ENCODE measurements at regions not wholly inside any gene's neighbourhood (a gene's known extent, or its start where the extent isn't known, plus 50 kb on each side); places are given as distances from the start of the nearest gene placed in this dataset.
A peak's percentile ranks its signal among the peaks of the same experiment; 100 is the strongest.

- Histone ChIP-seq H3K9me3 (ENCODE audit: severe bottlenecking) (no peaks in the 10 kb centered on the region), H3K27me3 (ENCODE audit: insufficient read depth, poor library complexity, severe bottlenecking) (no peaks in the 10 kb centered on the region), H3K36me3 (ENCODE audit: low read depth) (no peaks in the 10 kb centered on the region), H3K4me1 (ENCODE audit: insufficient read depth, poor library complexity, severe bottlenecking) (no peaks in the 10 kb centered on the region), H3K27ac (ENCODE audit: poor library complexity, severe bottlenecking) (no peak overlapping the region), H3K4me3 (ENCODE audit: severe bottlenecking) (no peak overlapping the region)
- DNase-seq (ENCODE audit: low spot score), result no peak
- no peak for ATAC-seq (ENCODE audit: low read depth)
- no peak for TF ChIP-seq CTCF (IDR thresholded peaks at IDR 0.05; ENCODE audit: poor library complexity, severe bottlenecking)
Measured at GRCh38 chr3:101081446-101081845, 88.2 kb upstream of the ABI3BP start.

GRCh38 chr3:101077361-101078011 is 84.3 kb upstream of the ABI3BP start:
- Histone ChIP-seq H3K4me1 (ENCODE audit: insufficient read depth, poor library complexity, severe bottlenecking) (peaks cover 3% of the 10 kb centered on the region), H3K4me3 (ENCODE audit: severe bottlenecking) (no peak overlapping the region), H3K9me3 (ENCODE audit: severe bottlenecking) (no peaks in the 10 kb centered on the region), H3K36me3 (ENCODE audit: low read depth) (no peaks in the 10 kb centered on the region), H3K27ac (ENCODE audit: poor library complexity, severe bottlenecking) (no peak overlapping the region), H3K27me3 (ENCODE audit: insufficient read depth, poor library complexity, severe bottlenecking) (no peaks in the 10 kb centered on the region)
- no peak for TF ChIP-seq CTCF (IDR thresholded peaks at IDR 0.05; ENCODE audit: poor library complexity, severe bottlenecking)
- 0 out of 3 replicates have a peak, but pooled peaks have one; percentile 51 for ATAC-seq (ENCODE audit: low read depth)
- no peak for DNase-seq (ENCODE audit: low spot score)

GRCh38 chr3:101074518-101074917 is 81.3 kb upstream of the ABI3BP start:
- ATAC-seq (ENCODE audit: low read depth) (no peak), DNase-seq (ENCODE audit: low spot score) (no peak)
- H3K4me3 ChIP-seq (ENCODE audit: severe bottlenecking), result no peak overlapping the region
- no peaks in the 10 kb centered on the region for H3K36me3 ChIP-seq (ENCODE audit: low read depth)
- no peak overlapping the region for H3K27ac ChIP-seq (ENCODE audit: poor library complexity, severe bottlenecking)
- peaks cover 9% of the 10 kb centered on the region for H3K4me1 ChIP-seq (ENCODE audit: insufficient read depth, poor library complexity, severe bottlenecking)
- no peaks in the 10 kb centered on the region for H3K27me3 ChIP-seq (ENCODE audit: insufficient read depth, poor library complexity, severe bottlenecking)
- TF ChIP-seq CTCF (IDR thresholded peaks at IDR 0.05; ENCODE audit: poor library complexity, severe bottlenecking), result no peak
- no peaks in the 10 kb centered on the region for H3K9me3 ChIP-seq (ENCODE audit: severe bottlenecking)

GRCh38 chr3:101072300-101072699 is 79.1 kb upstream of the ABI3BP start:
- peak; percentile 72; the same call in 2 of the 3 replicates for ATAC-seq (ENCODE audit: low read depth)
- H3K4me3 ChIP-seq (ENCODE audit: severe bottlenecking), result no peak overlapping the region

More at GRCh38 chr3:101072300-101072699, 79.1 kb upstream of the ABI3BP start:
- Histone ChIP-seq H3K27ac (ENCODE audit: poor library complexity, severe bottlenecking) (peak overlapping the region; percentile 40), H3K9me3 (ENCODE audit: severe bottlenecking) (no peaks in the 10 kb centered on the region), H3K36me3 (ENCODE audit: low read depth) (no peaks in the 10 kb centered on the region), H3K4me1 (ENCODE audit: insufficient read depth, poor library complexity, severe bottlenecking) (peaks cover 9% of the 10 kb centered on the region), H3K27me3 (ENCODE audit: insufficient read depth, poor library complexity, severe bottlenecking) (no peaks in the 10 kb centered on the region)
- no peak for DNase-seq (ENCODE audit: low spot score)
- no peak for TF ChIP-seq CTCF (IDR thresholded peaks at IDR 0.05; ENCODE audit: poor library complexity, severe bottlenecking)
